Upper lobe of right lung (tissue), 1 donor: ENCODE measurements at regions not wholly inside any gene's neighbourhood (a gene's known extent, or its start where the extent isn't known, plus 50 kb on each side); places are given as distances from the start of the nearest gene placed in this dataset.

Experiments
- ATAC-seq: fragments of 200-7000 bp; cut with Tn5 transposase; one replicate; pipeline ENCODE4 v1.9.1; 2020; ENCODE audit warnings: mild to moderate bottlenecking, moderate library complexity
- DNase-seq: peaks from one replicate; pipeline ENCODE4 v3.0.0-alpha.2; 2020
- H3K27ac ChIP-seq: fragments of 200-600 bp; one replicate; pipeline ENCODE4 v1.8.0; 2022
- H3K27me3 ChIP-seq: fragments of 200-600 bp; one replicate; pipeline ENCODE4 v1.8.0; 2022; ENCODE audit warnings: mild to moderate bottlenecking
- H3K36me3 ChIP-seq: fragments of 200-600 bp; one replicate; pipeline ENCODE4 v1.8.0; 2022
- H3K4me1 ChIP-seq: fragments of 200-600 bp; one replicate; pipeline ENCODE4 v1.8.0; 2022
- H3K4me3 ChIP-seq: fragments of 200-600 bp; one replicate; pipeline ENCODE4 v1.8.0; 2022; ENCODE audit warnings: mild to moderate bottlenecking
- H3K9me3 ChIP-seq: fragments of 200-600 bp; one replicate; pipeline ENCODE4 v1.8.0; 2022
- CTCF ChIP-seq: fragments of 200-600 bp; IDR thresholded peaks from one replicate; pipeline ENCODE4 v1.8.0; 2022; ENCODE audit warnings: antibody characterized with exemption
- intact Hi-C: fragments of 100-400 bp; cut with DNase I; formaldehyde crosslinking; loops from one replicate; pipeline ENCODE4 v1.11.0; 2022
- donor health status: DM: no; HTN: yes; CAD: no; lungs with severe emphysema.

DNA sequence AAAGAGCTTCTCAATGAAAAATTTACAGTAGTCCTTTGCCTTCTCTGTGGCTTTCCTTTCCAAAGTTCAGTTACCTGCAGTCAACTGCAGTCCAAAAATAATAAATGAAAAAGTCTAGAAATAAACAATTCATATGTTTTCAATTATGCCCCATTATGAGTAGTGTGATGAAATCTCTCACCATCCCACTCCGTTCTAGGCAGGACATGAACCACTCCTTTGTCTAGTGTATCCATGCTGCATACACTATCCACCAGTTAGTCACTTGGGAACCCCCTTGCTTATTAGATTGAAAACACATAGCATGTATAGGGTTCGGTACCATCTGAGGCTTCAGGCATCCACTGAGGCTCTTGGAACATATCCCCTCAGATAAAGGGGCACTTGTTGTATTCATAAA lies 80.6 kb upstream of the EYA4 start:
- Histone ChIP-seq H3K4me1 (no peaks in the 10 kb centered on the region), H3K9me3 (no peaks in the 10 kb centered on the region), H3K4me3 (no peak overlapping the region), H3K36me3 (no peaks in the 10 kb centered on the region), H3K27me3 (no peaks in the 10 kb centered on the region), H3K27ac (no peak overlapping the region)
- ATAC-seq (no peak), DNase-seq (no peak)
- no peak for TF ChIP-seq CTCF
- intact Hi-C loops: no loop called here

DNA sequence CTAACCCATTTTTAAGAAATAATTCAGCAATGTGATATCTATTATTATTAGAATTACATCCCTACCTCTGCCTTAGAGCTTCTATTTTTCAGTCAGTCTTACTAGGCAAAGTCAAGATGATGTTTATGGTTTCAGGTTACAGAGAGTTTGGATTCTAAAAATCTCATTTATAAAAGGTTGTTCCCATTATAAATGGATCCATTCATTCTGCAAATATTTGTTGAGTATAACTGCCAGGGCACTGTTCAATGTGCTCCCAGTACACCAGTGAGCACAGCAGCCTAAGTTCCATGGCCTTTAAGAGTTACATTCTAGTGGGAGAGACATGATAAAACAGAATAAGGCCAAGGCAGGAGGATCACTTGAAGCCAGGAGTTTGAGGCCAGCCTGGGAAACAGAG lies 75.9 kb upstream of the EYA4 start:
- no peak for DNase-seq
- no peak overlapping the region for H3K4me3 ChIP-seq
- H3K9me3 ChIP-seq: no peaks in the 10 kb centered on the region
- no peaks in the 10 kb centered on the region for H3K4me1 ChIP-seq
- no peaks in the 10 kb centered on the region for H3K27me3 ChIP-seq
- intact Hi-C loops: no loop called here
- TF ChIP-seq CTCF: no peak
- no peak overlapping the region for H3K27ac ChIP-seq
- no peak for ATAC-seq
- H3K36me3 ChIP-seq: no peaks in the 10 kb centered on the region

GRCh38 chr6:133166766-133167165 lies 74.4 kb upstream of the EYA4 start:
- TF ChIP-seq CTCF: no peak
- intact Hi-C loops: no loop called here
- Histone ChIP-seq H3K36me3 (no peaks in the 10 kb centered on the region), H3K4me3 (no peak overlapping the region), H3K9me3 (no peaks in the 10 kb centered on the region), H3K27ac (no peak overlapping the region), H3K4me1 (no peaks in the 10 kb centered on the region), H3K27me3 (no peaks in the 10 kb centered on the region)
- DNase-seq: no peak
- ATAC-seq: no peak

GRCh38 chr6:133169901-133170300 lies 71.3 kb upstream of the EYA4 start:
- TF ChIP-seq CTCF: no peak
- no peak overlapping the region for H3K27ac ChIP-seq
- H3K9me3 ChIP-seq: no peaks in the 10 kb centered on the region
- no peaks in the 10 kb centered on the region for H3K27me3 ChIP-seq
- no peaks in the 10 kb centered on the region for H3K36me3 ChIP-seq
- no peaks in the 10 kb centered on the region for H3K4me1 ChIP-seq
- no peak overlapping the region for H3K4me3 ChIP-seq
- intact Hi-C loops: no loop called here
- ATAC-seq: no peak
- no peak for DNase-seq

DNA sequence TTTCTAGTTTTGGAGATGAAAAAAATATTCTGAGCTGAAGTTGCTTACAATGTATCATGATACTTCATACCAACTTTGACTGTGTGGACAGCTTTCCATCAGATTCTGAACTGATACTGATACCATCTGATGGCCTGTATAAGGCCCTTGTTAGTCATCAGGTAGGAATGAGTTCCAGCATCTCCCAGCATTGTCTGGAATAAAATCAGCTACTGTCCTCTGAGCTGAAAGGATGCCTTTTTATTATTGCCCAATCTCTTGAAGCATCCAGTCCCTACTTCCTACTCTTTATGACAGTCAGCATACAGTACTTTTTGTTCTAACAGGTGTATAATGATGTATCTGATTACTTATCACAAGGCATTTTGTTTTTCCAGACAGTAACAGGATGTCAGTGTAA lies 70.6 kb upstream of the EYA4 start:
- no peak for TF ChIP-seq CTCF
- no peaks in the 10 kb centered on the region for H3K9me3 ChIP-seq
- H3K27ac ChIP-seq: no peak overlapping the region
- H3K27me3 ChIP-seq: no peaks in the 10 kb centered on the region
- DNase-seq: no peak
- no peak for ATAC-seq
- no peak overlapping the region for H3K4me3 ChIP-seq
- no peaks in the 10 kb centered on the region for H3K4me1 ChIP-seq
- no peaks in the 10 kb centered on the region for H3K36me3 ChIP-seq
- intact Hi-C loops: no loop called here

DNA sequence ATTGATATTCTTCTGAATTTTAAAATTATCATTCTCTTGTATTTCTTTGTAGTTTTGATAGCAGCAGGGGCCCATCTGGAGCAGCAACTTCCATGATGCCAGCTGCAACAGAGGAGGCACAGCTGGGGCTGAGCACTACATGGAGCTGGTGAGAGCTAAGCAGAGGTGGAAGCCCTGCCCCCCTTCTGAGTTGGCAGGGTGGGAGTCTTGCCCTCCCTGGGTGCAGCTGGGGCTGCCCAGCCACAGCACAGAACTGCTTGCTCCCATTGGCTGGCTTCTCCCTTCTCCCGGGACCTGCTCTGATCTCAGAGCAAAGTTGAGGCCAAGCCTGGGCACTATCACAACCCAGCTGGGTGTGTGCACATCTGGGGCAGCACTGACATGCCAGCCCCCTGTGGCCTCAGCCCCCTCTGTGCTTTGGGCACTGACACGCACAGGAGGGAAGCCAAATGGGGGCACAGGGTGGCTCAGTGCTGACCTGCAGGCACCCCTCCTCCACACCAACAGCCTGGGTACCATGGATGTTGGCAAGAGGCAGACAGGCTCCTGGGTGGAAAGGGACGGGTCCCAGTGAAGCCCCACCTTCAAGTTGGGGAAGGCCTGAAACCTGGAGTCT lies 69.1 kb upstream of the EYA4 start:
- Histone ChIP-seq H3K4me1 (no peaks in the 10 kb centered on the region), H3K27ac (no peak overlapping the region), H3K27me3 (no peaks in the 10 kb centered on the region), H3K36me3 (no peaks in the 10 kb centered on the region), H3K4me3 (no peak overlapping the region), H3K9me3 (no peaks in the 10 kb centered on the region)
- peak; percentile 35 for ATAC-seq
- TF ChIP-seq CTCF: no peak
- intact Hi-C loops: no loop called here
- DNase-seq: no peak
